Hematopoietic multipotent progenitor cell treated with erythropoietin and hydrocortisone succinate and interleukin-3 and kit ligand, for 17 days (in vitro differentiated cells): ENCODE measurements at regions not wholly inside any gene's neighbourhood (a gene's known extent, or its start where the extent isn't known, plus 50 kb on each side); places are given as distances from the start of the nearest gene placed in this dataset.
"Not testable (repeated sequence)": the region's sequence is repeated elsewhere in the genome, so short reads cannot be mapped to it uniquely, and the experiment has no call there.

ENCODE experiments used
- DNase-seq: peaks from one replicate; pipeline ENCODE4 v3.0.0-alpha.2; 2015; ENCODE audit warnings: low spot score

GRCh38 chr7:12985752-12986151 is 298.3 kb downstream of the ARL4A start:
- no peak for DNase-seq

- DNase-seq, result no peak
These were observed 299.8 kb downstream of the ARL4A start for GRCh38 chr7:12987238-12987637.

GRCh38 chr7:12990440-12990839 is 303.0 kb downstream of the ARL4A start:
- no peak for DNase-seq

GRCh38 chr7:12993025-12993424 is 305.6 kb downstream of the ARL4A start:
- DNase-seq, result no peak

- no peak for DNase-seq
These were observed 308.6 kb downstream of the ARL4A start for GRCh38 chr7:12995912-12996469.

GRCh38 chr7:13007331-13007730 is 319.9 kb downstream of the ARL4A start:
- no peak for DNase-seq

GRCh38 chr7:13009517-13009916 is 322.1 kb downstream of the ARL4A start:
- DNase-seq, result no peak

GRCh38 chr7:13014011-13014410 is 326.6 kb downstream of the ARL4A start:
- no peak for DNase-seq

GRCh38 chr7:13016036-13016581 is 328.7 kb downstream of the ARL4A start:
- no peak for DNase-seq

GRCh38 chr7:13016592-13017332 is 329.3 kb downstream of the ARL4A start:
- no peak for DNase-seq

GRCh38 chr7:13017333-13017857 is 330.0 kb downstream of the ARL4A start:
- no peak for DNase-seq

GRCh38 chr7:13017881-13018280 is 330.4 kb downstream of the ARL4A start:
- no peak for DNase-seq

- DNase-seq, result no peak
These were observed 334.3 kb downstream of the ARL4A start for GRCh38 chr7:13021566-13022300.

- DNase-seq, result no peak
These were observed 336.8 kb downstream of the ARL4A start for GRCh38 chr7:13024121-13024674.

GRCh38 chr7:13025043-13025442 is 337.6 kb downstream of the ARL4A start:
- DNase-seq, result not testable (repeated sequence)

GRCh38 chr7:13027321-13027720 is 339.9 kb downstream of the ARL4A start:
- no peak for DNase-seq

GRCh38 chr7:13028036-13028824 is 340.8 kb downstream of the ARL4A start:
- no peak for DNase-seq

GRCh38 chr7:13028825-13029099 is 341.3 kb downstream of the ARL4A start:
- DNase-seq, result no peak

GRCh38 chr7:13031468-13031867 is 344.0 kb downstream of the ARL4A start:
- DNase-seq, result no peak

GRCh38 chr7:13032084-13032483 is 344.7 kb downstream of the ARL4A start:
- no peak for DNase-seq

GRCh38 chr7:13032576-13032975 is 345.1 kb downstream of the ARL4A start:
- peak; percentile 33 for DNase-seq

GRCh38 chr7:13034693-13035092 is 347.3 kb downstream of the ARL4A start:
- no peak for DNase-seq
